Mesothelial cell of epicardium (in vitro differentiated cells): ENCODE measurements at regions not wholly inside any gene's neighbourhood (a gene's known extent, or its start where the extent isn't known, plus 50 kb on each side); places are given as distances from the start of the nearest gene placed in this dataset.
A peak's percentile ranks its signal among the peaks of the same experiment; 100 is the strongest.

Experiments used
- DNase-seq, 2 experiments: peaks; one replicate each; pipeline ENCODE4 v3.0.0; 2021; ENCODE audit warnings: low spot score in 2 of 2; ENCODE audit not compliant: unreplicated experiment in 2 of 2
- H3K27ac Mint-ChIP-seq: 2 replicates; pipeline ENCODE4 v1.8.0; 2021; ENCODE audit warnings: mixed read lengths
- H3K27me3 Mint-ChIP-seq: 2 replicates; pipeline ENCODE4 v1.8.0; 2021; ENCODE audit warnings: low read depth, mixed read lengths
- H3K36me3 Mint-ChIP-seq: 2 replicates; pipeline ENCODE4 v1.8.0; 2021; ENCODE audit warnings: mixed read lengths
- H3K4me1 Mint-ChIP-seq: 2 replicates; pipeline ENCODE4 v1.8.0; 2021; ENCODE audit warnings: mixed read lengths
- H3K4me3 Mint-ChIP-seq: 2 replicates; pipeline ENCODE4 v1.8.0; 2021; ENCODE audit warnings: mild to moderate bottlenecking, moderate library complexity, mixed read lengths
- H3K9me3 Mint-ChIP-seq: 2 replicates; pipeline ENCODE4 v1.8.0; 2021; ENCODE audit warnings: mixed read lengths
- TF ChIP-seq, protein P1 (sequence below): fragments of 200-600 bp; sonication (generic); IDR thresholded peaks from one replicate; pipeline ENCODE4 v1.5.0; 2021; ENCODE audit warnings: antibody characterized with exemption; ENCODE audit not compliant: unreplicated experiment

DNA sequence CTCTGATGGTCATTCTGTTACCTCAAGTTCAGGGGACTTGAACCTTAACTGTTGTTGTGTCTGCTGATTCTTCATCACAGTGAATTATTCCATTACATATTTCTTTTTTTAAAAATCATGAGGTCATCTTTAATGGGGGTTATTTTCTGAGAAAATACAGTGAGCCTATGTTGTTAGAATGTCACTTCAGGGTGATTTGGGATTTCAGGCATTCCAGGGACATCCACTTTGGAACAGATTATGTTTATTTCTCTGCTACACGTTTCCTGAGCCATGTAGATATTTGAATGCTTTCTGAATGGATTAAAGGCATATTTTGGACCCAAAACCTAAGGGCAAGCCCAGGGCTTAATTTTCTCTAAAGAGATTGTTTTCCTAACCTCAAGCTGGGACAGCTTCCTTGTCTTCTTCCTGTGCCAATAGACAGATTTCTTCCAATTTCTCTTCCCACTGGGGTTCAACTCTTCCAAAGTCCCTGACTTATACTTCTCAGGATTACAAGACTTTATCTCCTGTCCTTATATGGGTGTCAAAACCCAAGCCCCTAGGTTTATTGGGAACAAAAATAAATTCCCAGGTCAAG lies 271.7 kb downstream of the ARHGAP12 start:
- TF ChIP-seq, protein P1, sequence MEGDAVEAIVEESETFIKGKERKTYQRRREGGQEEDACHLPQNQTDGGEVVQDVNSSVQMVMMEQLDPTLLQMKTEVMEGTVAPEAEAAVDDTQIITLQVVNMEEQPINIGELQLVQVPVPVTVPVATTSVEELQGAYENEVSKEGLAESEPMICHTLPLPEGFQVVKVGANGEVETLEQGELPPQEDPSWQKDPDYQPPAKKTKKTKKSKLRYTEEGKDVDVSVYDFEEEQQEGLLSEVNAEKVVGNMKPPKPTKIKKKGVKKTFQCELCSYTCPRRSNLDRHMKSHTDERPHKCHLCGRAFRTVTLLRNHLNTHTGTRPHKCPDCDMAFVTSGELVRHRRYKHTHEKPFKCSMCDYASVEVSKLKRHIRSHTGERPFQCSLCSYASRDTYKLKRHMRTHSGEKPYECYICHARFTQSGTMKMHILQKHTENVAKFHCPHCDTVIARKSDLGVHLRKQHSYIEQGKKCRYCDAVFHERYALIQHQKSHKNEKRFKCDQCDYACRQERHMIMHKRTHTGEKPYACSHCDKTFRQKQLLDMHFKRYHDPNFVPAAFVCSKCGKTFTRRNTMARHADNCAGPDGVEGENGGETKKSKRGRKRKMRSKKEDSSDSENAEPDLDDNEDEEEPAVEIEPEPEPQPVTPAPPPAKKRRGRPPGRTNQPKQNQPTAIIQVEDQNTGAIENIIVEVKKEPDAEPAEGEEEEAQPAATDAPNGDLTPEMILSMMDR = no peak
- Mint-ChIP-seq H3K9me3 (peaks cover 11% of the 10 kb centered on the region), H3K36me3 (no peaks in the 10 kb centered on the region), H3K4me3 (no peak overlapping the region), H3K27ac (no peak overlapping the region), H3K27me3 (no peaks in the 10 kb centered on the region), H3K4me1 (no peaks in the 10 kb centered on the region)
- no peak for DNase-seq

DNA sequence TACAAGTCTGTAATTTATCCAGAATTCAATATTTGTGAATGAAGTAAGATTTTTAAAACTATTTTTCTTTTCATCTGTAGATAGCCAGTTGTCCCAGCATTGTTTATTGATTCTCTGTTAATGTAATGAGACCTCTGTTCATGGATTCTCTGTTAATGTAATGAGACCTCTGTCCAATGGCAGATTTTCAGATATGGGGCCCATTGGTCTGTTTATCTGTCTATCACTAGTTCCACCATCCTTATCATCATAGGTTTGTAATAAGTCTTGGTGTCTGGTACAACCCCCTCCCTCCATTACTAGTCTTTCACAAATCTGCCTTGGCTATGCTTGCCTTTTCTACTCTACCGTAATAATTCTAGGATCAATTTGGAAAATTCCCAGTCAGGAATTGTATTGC lies 276.6 kb downstream of the ARHGAP12 start:
- DNase-seq = no peak
- H3K9me3 Mint-ChIP-seq = peaks cover 12% of the 10 kb centered on the region
- H3K36me3 Mint-ChIP-seq = no peaks in the 10 kb centered on the region
- TF ChIP-seq, protein P1 = no peak
- H3K4me3 Mint-ChIP-seq = no peak overlapping the region
- no peaks in the 10 kb centered on the region for H3K27me3 Mint-ChIP-seq
- H3K27ac Mint-ChIP-seq = no peak overlapping the region
- peaks cover 21% of the 10 kb centered on the region for H3K4me1 Mint-ChIP-seq

DNA sequence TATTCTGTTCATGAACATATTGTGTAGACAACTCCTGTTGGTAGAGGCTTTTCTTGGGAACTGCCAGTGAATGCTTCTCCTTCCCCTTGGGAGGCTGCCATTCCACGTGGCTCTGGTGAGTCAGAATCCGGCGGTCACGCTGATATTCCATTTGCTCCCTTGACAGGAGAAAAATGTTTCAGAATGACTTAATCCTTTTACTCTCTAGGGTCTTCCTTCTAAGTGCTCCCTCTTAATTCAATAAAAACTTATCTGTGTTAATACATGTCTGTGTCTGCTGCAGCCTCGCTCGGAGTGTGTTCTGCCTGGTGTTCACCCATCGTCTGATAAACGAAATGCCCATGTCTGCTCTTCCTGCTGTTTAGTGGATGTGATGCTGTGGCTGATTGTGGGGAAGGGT lies 278.6 kb downstream of the ARHGAP12 start:
- Mint-ChIP-seq H3K27me3 (no peaks in the 10 kb centered on the region), H3K4me3 (peak overlapping the region; percentile 3), H3K36me3 (no peaks in the 10 kb centered on the region), H3K27ac (peak overlapping the region; percentile 81), H3K9me3 (peaks cover 4% of the 10 kb centered on the region), H3K4me1 (peaks cover 21% of the 10 kb centered on the region)
- peak in 1 of 2 experiments; percentile 55 for DNase-seq
- TF ChIP-seq, protein P1 = no peak

DNA sequence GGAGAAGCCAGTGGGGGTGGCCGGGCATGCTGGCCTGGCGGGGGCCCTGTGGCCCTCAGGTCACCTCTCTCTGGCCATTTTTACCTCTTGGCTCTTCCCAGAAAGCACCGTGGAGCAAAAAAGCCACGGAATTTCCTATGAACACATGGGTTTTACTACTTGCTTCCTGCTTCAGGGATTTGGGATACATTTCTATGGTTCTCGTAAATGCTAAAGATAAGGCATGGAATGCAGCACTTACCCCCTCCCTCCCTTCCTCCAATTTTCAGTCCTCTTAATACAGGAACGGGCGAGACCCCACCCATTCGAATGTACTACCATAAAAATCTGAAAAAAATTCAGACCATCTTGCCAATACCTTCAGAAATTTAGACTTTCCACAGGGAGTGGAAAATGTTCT lies 279.7 kb downstream of the ARHGAP12 start:
- no peak for DNase-seq
- Mint-ChIP-seq H3K36me3 (no peaks in the 10 kb centered on the region), H3K4me3 (no peak overlapping the region), H3K27ac (peak overlapping the region; percentile 80), H3K27me3 (no peaks in the 10 kb centered on the region), H3K4me1 (peaks cover 21% of the 10 kb centered on the region), H3K9me3 (peaks cover 4% of the 10 kb centered on the region)
- TF ChIP-seq, protein P1 = no peak

- H3K27ac Mint-ChIP-seq = peak overlapping the region; percentile 80
Observed at GRCh38 chr10:31647861-31648260, 280.8 kb downstream of the ARHGAP12 start.

More at GRCh38 chr10:31647861-31648260, 280.8 kb downstream of the ARHGAP12 start:
- Mint-ChIP-seq H3K9me3 (peaks cover 4% of the 10 kb centered on the region), H3K4me3 (no peak overlapping the region), H3K4me1 (peaks cover 21% of the 10 kb centered on the region), H3K36me3 (no peaks in the 10 kb centered on the region), H3K27me3 (no peaks in the 10 kb centered on the region)
- no peak for DNase-seq
- TF ChIP-seq, protein P1 = no peak
